GM19023 (cell line): ENCODE measurements at regions not wholly inside any gene's neighbourhood (a gene's known extent, or its start where the extent isn't known, plus 50 kb on each side); places are given as distances from the start of the nearest gene placed in this dataset.

ENCODE experiments used
- ATAC-seq: cut with Tn5 transposase; IDR thresholded peaks from one replicate; pipeline ENCODE4 v1.9.1; 2021; ENCODE audit warnings: mild to moderate bottlenecking, moderate library complexity; ENCODE audit not compliant: unreplicated experiment

DNA sequence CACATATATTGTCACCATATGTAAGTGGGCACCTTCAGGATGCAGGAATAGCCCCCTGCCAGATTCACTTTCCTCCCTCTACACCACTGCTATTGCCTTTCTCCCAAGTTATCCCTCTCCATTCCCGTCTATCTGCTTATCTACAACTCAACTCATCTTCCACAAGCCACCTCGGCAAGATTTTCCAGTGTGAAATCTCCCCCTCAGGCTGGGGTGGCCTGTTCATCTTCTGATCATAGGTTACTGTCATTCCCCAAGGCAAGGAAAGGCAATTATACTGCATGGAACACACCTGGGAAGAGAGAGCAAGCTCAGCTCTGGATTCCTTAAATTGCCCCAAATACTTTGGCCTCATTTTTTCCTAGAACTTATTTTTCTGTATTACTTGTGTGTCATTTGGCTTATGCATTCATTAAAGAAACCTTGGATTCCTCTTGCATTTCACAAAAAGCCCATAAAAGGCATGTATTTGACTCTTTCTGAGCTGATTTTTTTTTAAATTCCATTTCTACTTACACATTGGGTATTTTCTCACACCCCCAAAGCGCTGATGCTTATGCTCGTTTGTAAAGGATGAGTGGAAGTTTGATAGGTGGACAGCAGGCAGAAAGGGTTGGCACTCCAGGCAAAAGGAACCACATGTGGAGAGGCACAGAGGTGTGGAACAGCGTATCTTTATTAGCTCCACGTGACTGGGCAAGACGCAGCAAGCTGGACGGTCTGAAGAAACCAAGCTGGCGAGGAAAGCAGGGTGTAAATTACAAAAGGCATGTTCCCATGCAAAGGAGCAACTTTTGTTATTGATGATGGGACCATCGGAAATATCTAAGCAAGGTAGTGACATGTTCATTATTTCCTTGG lies 169.7 kb upstream of the RAB4A start:
- ATAC-seq = no peak

DNA sequence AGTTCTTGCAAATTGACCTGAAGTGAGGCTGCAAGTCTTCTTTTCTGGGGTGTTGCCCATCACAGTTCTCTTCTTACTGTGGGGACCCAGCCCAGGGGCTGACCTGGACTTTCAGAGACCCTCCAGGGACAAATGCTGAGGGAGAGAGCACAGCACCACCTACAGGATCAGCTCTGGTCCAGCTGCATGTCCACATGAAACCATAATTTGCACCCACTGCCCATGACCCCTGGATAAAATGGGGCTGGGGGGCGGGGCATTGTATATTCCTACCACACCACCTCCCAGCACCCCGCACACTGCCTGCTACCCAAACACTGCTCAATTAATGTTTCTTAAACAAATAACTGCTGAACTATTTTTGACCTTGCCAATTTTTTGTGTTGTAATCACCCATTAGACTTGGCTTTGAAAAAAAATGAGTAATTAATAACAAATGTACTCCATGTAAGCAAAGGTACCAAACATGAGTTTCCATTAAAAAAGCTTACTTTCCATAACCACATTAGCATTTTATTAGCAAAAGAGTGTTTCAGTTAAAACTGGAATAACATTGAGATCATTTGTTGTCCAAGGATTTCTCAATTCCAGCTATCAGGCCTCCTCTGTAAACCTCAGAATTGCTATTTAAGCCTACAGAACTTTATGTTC lies 168.0 kb upstream of the RAB4A start:
- no peak for ATAC-seq

DNA sequence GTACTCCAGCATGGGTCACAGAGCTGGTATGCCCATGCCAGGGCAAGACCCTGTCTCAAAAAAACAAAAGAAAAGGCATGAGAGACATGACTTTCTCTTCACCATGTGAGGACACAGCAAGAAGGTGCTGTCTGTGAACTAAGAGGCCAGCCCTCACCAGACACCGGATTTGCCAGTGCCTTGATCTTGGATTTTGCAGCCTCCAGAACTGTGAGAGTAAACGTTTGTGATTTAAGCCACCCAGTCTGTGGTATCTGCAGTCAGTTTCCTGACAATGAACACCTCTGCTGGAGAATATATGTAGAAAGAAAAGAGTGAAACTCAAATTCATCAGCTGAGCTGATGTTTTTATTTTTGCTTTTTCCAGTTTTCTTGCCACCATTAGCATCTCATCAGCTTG lies 166.3 kb upstream of the RAB4A start:
- no peak for ATAC-seq

DNA sequence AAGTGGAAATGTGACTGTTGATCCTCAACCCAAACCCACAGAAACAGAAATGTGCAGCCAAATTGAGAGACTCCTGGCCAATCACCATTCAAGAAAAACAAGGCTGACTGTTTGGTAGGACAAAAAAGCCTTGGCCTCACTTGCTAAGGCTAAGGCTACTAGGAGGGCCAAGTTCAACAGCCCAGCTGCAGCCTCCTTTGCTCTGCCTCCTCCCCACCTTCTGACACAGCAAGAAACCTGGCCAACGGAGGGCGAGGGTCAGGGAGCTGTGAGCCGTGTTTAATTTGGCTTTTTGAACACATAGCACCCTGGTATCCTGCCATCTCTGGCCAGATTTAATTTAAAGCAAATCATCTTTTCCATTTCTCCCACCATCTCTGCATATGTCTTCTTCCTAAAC lies 165.8 kb upstream of the RAB4A start:
- ATAC-seq = no peak

DNA sequence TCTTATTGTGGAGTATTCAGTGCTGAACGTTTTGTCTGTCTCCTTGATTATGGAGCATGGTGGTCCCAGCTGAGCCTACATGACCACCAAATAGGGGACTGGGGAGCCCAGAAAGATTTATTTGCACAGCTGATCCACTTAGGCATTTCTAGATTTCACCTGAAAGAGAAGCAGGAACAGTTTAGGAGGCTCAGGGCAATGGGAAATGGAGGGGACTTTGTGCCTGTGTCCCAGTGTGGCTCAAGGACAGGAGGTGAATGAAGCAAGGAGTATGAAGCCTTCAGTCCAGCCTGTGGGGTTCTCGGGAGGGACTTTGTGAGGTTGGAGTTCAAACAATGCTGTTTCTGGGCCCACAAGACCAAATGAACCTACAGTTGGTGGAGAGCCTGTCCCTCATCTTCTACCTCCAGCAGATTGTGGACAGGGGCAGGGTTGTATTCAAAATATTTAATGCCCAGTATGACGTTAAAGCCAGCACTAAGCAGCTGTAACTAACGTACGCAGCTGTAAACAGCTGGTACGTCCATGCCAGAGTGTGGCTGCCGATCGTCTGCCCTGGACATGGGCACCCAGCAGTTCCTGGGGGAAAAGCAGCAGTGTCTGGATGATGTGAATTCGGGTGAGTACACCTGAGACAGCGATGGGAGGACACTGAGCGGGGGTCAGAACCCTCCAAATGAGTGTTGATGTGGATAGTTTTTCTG lies 164.9 kb upstream of the RAB4A start:
- ATAC-seq = no peak

DNA sequence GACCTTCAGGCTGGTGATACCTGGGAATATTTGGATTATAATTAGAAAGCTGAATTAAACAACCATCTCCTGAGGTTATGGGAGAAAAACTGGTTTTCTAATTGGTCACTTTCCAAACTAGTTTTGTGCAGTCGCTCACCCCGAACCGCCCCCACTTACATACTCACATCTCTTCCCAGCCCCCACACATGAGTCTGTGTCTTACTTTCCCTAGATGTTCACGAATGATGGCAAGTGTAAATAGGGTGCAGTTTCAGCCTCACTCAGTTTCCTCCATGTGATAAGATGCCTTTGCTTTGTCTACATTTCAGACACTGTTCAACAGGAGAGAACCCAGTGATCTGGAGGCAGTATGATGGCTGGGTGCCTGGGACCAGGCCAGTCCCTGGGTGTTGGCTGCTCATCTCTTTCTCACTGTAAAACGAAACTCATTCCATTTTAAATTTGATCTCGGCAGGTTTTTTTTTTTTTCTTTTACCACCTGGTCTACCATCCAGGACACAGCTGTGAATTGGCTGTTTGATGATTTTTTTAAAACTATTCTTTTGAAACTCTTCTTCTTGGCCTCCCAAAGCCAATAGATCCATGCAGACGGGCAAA lies 164.3 kb upstream of the RAB4A start:
- no peak for ATAC-seq

DNA sequence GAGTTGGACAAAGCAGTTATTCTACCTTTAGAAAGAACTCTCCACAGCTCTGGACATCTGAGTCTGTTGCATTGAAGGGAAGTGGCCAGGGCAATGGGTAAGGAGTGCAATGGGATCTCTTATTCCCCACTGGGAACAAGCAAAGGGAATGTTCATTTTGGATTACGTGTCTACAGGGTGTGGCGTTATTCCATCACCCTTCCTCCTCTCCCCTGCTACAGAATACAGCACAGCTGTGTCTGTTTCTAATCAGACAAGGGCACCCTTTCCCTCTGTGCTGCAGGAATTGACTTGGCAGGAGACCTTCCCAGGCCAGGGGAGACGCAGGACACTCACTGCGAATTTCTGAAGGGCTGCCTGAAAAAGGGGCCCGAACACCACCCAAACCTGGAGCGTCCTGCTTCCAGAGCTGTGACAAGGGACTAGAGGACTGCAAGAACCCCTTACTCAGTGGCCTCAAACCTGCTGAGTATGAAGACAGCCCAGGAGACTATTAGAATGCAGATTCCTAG lies 163.6 kb upstream of the RAB4A start:
- no peak for ATAC-seq

DNA sequence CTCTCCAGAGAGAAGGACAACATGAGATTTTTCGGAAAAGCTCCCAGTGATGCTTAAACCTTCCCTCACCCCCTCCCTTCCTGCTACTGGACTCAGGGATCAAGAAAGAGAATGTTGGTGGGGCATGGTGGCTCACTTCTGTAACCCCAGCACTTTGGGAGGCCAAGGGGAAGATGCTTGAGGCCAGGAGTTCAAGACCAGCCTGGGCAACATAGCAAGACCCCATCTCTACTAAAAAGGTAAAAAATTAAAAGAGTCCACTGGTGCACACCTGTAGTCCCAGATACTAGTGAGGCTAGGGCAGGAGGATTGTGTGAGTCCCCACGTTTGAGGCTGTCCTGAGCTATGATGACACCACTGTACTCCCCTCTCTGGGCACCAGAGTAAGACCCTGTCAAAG lies 162.9 kb upstream of the RAB4A start:
- ATAC-seq = no peak

DNA sequence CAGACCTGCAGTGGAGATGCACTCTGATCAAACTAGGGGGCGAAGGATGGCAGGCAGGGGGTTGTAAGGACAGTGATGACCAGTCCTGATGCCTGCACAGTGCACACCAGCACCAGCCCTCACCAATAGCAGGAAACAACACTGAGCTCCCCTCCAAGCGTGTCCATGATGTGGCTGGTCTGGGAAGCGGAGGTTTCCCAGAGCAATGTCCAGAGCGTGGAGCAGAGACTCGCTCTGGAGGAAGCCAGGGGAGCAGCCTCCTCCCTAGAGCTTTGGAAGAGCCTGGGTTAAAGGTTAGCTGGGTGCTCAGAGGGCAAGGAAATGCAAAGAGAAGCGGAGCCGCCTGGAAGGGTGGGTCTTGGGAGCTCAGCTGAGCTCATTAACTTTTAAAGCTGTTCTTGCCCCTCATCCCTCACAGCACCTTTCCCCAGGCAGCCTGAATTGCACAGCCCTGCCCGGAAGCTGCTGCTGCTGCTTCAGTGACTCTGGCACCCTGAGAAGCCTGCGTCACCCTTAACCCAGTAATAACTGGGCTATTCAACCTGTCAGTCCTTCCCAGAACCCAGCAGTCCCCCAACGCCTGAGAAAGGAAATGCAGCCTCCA lies 162.2 kb upstream of the RAB4A start:
- no peak for ATAC-seq

DNA sequence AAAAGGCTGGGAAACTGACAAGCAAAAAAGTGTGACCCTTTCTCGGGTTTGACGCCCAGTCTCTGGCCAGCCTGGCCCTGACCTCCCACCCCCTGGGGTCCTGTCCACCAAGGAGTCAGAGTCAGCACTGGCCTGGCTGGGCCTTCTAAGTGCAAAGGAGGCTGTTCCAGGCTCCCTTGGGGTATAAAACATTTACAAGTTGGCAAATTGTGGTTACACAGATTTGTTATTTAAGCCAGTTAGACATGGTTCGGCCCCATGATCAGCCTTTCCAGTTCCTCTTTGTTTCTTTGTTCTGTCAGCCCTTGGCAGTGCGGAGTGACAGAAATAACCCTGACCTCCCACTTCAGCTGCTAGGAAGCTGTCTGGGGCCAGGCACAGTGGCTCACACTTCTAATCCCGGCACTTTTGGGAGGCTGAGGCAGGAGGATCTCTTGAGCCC lies 161.6 kb upstream of the RAB4A start:
- no peak for ATAC-seq

DNA sequence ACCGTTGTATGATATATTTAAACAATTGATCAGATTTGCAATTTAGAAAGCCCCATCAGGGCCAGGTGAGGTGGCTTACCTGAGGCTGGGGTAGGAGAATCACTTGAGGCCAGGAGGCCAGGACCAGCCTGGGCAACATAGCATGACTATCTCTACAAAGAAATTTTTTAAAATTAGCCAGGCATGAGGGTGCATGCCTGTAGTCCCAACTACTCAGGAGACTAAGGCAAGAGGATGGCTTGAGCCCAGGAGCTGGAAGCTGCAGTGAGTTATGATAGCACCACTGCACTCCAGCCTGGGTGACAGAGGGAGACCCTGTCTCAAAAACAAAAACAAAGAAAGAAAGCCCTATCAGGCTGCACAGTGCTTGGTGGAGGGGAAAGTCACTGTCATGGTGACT lies 159.9 kb upstream of the RAB4A start:
- no peak for ATAC-seq

DNA sequence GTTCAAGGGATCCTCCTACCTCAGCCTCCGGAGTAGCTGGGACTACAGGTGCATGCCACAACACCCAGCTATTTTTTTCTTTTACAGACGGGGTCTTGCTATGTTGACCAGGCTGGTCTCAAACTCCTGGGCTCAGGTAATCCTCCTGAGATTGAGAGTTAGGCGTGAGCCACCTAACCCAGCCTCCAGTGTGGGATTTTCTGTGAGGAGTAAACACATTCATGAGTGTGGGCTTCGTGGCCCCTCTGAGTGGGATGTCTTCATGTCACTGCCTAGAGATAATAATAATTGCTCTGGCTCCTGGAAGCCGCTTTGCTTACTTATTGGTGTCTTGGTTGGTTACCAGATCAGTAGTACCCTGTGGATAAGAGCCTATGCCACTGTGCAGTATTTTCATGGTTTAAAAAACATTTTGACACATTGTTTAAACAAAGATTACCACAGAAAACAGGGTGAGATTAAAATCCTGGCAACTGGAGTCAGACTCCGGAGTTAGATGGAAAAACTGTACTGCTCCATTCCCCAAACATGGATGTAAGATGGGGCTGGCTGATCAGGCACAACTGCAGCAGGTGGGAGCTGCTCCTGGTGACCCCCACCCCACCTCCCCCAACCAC lies 159.1 kb upstream of the RAB4A start:
- no peak for ATAC-seq

DNA sequence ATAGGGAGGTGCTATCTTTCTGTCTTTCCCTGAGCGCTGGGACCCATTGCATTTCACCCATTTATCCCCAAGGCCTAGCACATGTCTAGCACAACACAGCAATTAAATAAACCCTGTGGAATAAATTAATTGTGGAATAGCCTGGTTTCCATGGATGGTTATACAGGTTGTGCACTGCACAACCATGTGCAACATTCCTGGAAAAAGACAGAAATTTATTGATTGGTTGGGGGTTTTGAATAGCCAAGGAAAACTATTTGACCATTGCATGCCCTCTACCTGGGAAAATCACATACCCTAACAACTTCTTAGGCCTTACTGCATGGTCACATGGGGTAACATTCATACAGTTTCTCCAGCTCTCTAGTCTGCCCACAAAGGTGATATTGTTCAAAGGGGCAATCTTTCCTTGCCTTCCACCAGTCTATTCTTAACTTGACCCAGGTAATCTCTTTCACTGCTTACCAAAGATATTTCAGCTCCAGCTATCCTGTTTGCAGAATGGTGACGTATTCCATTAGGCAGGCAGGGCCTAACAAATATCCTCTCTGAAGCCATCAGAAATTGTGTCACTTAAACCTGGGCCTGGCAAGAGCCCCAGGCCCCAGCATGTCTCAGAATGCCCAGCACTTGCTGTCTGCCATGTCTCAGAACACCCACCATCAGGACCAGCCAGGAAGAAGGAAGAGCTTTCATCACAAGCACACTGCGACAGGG lies 157.9 kb upstream of the RAB4A start:
- no peak for ATAC-seq

DNA sequence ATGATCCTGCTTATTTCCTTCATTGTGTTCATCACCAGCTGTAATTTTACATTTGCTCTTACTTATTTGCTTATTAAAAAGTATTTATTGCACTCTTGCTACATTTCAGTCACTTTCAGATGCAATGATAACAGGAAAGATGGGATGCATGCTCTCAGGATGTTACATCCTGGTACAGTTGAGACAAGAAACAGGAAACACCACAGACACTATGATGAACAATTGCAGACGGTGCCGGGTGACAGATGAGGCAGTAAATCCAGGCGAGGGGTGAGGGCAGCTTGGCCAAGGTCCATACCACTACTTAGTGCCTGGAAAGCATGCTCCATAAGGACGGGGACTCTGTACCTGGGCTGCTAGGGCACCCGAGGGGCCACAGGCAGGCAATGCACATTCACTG lies 156.6 kb upstream of the RAB4A start:
- no peak for ATAC-seq

DNA sequence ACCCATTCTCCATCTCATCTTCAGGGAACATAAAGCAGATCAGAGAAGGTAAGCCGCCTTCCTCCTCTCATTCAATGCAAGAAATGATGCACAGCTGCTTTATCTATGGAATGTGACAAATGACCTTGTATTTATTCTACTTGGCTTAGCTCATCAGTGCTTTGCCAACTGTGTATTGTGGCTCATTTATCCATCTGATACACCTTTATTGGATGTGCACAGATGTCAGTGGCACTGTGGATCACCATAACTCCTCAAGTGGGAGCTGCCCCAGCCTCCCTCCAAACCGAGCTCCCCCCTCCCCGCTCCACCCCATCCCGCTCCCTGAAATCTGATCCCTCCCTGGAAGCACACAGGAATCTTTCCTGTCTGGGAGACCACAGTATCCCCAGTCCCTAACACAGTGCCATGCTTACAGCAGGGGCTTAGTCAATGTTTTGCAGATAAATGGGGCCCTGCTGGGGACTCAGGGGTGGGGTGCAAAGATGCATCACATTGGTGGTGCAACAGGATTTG lies 156.0 kb upstream of the RAB4A start:
- no peak for ATAC-seq

DNA sequence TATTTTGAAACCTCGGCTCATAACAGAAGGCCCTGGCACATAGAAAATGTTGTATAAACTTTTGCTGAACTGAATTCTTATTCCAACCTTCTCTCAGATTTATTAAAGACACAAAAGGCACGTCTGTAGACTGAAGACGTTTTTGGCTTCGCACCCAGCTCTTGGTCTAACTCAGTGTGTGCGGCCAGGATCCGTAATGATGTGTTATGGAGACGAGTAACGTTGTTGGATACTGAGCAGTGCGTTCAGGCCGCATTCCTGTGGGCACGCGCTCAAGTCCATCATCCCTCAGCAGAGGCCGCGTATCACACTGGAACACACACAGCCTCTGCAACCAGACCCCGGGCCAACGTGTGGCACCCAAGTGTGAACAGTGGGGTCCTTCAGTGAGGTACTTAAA lies 154.8 kb upstream of the RAB4A start:
- ATAC-seq = no peak

DNA sequence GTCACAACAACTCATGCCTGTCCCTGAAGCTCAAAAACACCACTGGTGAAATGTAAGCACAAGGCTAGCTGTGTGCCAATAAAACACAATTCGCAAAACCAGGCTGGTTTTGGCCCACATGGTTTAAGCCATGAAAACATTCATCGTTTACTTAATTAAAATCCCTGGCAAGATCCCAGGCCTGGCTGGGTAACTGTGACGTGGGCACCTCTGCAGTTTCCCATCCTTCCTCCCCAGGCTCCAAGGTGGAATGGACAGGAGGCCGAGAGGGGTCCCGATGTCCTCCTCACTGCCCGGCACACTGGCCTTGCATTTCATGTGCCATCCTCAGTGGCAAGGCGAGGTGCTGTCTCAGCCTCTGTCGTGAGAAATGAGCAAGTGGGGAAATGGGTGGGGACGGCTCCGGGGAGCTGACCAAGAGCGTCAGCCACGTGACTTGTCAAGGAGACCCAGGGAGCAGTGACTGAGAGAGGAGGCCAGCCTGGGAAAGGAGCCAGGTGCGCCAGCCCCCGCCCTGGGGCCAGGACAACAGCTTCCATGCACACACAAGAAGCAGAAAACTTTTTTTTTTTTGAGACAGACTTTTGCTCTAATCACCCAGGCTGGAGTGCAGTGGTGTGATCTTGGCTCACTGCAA lies 153.1 kb upstream of the RAB4A start:
- ATAC-seq = no peak

DNA sequence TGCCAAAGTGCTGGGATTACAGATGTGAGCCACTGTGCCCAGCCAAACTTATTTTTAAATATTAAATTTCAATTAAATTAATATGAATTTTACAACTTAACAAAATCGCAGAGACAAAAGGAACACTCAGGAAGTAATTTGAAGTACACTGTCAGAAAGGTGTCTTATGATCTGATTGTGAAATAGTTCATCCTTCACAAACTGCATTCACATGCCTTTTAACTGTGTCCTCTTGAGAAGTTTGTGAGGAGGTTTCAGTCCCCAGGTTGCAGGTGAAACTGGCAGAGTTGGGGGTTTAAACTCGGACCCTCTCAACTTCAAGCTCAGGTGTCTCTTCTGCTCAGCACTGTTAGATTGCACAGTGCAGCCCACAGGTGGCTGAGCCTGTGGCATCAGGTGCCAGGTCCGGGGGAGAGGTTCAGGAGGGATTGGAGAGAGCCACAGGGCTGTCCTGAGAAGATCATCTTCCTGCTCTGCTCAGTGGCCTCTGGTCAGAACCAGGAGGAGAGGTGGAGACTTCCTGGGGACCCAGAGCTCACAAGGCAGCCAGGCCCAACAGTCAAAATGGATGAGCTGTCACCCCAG lies 152.3 kb upstream of the RAB4A start:
- no peak for ATAC-seq

DNA sequence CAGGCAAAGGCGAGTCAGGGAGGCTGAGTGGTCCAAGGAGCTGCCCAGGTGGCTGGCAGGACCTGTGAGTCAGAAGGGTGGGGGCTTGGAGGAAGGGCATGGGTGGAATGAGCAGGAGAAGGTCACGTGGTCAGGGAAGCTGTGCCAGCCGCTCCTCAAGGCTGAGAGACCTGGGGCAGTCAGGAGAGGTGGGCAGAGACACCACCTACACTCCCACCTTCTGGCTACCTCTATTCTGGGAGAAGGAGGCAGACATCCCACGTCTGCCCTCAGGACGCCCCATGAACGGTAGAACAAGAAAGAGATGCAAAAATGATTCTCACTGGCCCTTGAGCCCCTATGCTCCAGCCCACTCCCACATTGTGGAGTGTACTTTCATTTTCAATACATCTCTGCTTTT lies 151.8 kb upstream of the RAB4A start:
- ATAC-seq = no peak
